K562 (cell line): ENCODE measurements at regions not wholly inside any gene's neighbourhood (a gene's known extent, or its start where the extent isn't known, plus 50 kb on each side); places are given as distances from the start of the nearest gene placed in this dataset.

Experiments
- DMBX1 ChIP-seq: fragments of 250-450 bp; sonication (Bioruptor Pico); IDR thresholded peaks from 2 replicates; pipeline ENCODE4 v1.8.0; 2022; ENCODE audit warnings: inconsistent platforms, mild to moderate bottlenecking, moderate library complexity, borderline replicate concordance
- FOXA3 ChIP-seq, 2 experiments: fragments of 450-650 bp in 1 of 2; sonication (generic) in 1 of 2; formaldehyde crosslinking; IDR thresholded peaks in 1 of 2; conservative IDR thresholded peaks in 1 of 2; 2 replicates each; pipeline versions ENCODE4 v1.4.0 to v1.8.0; 2020 to 2022; ENCODE audit warnings: mild to moderate bottlenecking in 2 of 2, missing genetic modification reagents in 1 of 2
- FOXJ3 ChIP-seq: sonication (generic); formaldehyde crosslinking; IDR thresholded peaks from 2 replicates; pipeline ENCODE4 v1.4.0; 2020; ENCODE audit warnings: mild to moderate bottlenecking, missing genetic modification reagents
- HDAC2 ChIP-seq: fragments of 450-650 bp; IDR thresholded peaks from 2 replicates; pipeline ENCODE4 v1.6.1; 2016; ENCODE audit warnings: mild to moderate bottlenecking
- HNRNPLL ChIP-seq: fragments of 200-400 bp; formaldehyde crosslinking; IDR thresholded peaks from 2 replicates; pipeline ENCODE4 v1.6.1; 2017; ENCODE audit warnings: low read length, low read depth, mild to moderate bottlenecking; ENCODE audit not compliant: poor library complexity, severe bottlenecking
- KDM5B ChIP-seq: fragments of 200-600 bp; sonication (generic); IDR thresholded peaks from 2 replicates; pipeline ENCODE4 v1.6.1; 2012; ENCODE audit warnings: low read depth, mild to moderate bottlenecking, moderate library complexity, low read length, control low read depth, inconsistent platforms; ENCODE audit not compliant: insufficient replicate concordance
- L3MBTL2 ChIP-seq: fragments of 450-650 bp; IDR thresholded peaks from 2 replicates; pipeline ENCODE4 v1.6.1; 2016; ENCODE audit warnings: mild to moderate bottlenecking, moderate library complexity
- NCOA4 ChIP-seq: fragments of 450-650 bp; IDR thresholded peaks from 2 replicates; pipeline ENCODE4 v1.6.1; 2018; ENCODE audit warnings: mild to moderate bottlenecking; ENCODE audit not compliant: partially characterized antibody
- ZBTB11 ChIP-seq, 3 experiments: fragments of 200-800 bp in 1 of 3; fragments of 250-450 bp in 1 of 3; fragments of 450-650 bp in 1 of 3; sonication (Bioruptor Pico) in 1 of 3; sonication (Bioruptor generic) in 1 of 3; formaldehyde crosslinking in 1 of 3; IDR thresholded peaks; 2 replicates each; pipeline versions ENCODE4 v1.6.1 to v1.8.0; 2016 to 2022; ENCODE audit warnings: mild to moderate bottlenecking in 2 of 3, missing genetic modification characterization in 2 of 3, missing compliant biosample characterization in 1 of 3, moderate library complexity in 1 of 3
- ZNF146 ChIP-seq: IDR thresholded peaks from one replicate; pipeline ENCODE4 v1.6.1; 2018; ENCODE audit warnings: missing compliant biosample characterization; ENCODE audit not compliant: unreplicated experiment
- ZNF174 ChIP-seq: fragments of 250-450 bp; sonication (Bioruptor Pico); IDR thresholded peaks from 2 replicates; pipeline ENCODE4 v1.4.0; 2020; ENCODE audit warnings: mild to moderate bottlenecking
- TF ChIP-seq, protein P1 (sequence below): fragments of 250-450 bp; sonication (Bioruptor Pico); IDR thresholded peaks from 2 replicates; pipeline ENCODE4 v1.4.0; 2020; ENCODE audit warnings: mild to moderate bottlenecking, moderate library complexity, borderline replicate concordance
- TF ChIP-seq, protein P2 (sequence below): fragments of 250-450 bp; sonication (Bioruptor Pico); IDR thresholded peaks from 2 replicates; pipeline ENCODE4 v1.4.0; 2020

DNA sequence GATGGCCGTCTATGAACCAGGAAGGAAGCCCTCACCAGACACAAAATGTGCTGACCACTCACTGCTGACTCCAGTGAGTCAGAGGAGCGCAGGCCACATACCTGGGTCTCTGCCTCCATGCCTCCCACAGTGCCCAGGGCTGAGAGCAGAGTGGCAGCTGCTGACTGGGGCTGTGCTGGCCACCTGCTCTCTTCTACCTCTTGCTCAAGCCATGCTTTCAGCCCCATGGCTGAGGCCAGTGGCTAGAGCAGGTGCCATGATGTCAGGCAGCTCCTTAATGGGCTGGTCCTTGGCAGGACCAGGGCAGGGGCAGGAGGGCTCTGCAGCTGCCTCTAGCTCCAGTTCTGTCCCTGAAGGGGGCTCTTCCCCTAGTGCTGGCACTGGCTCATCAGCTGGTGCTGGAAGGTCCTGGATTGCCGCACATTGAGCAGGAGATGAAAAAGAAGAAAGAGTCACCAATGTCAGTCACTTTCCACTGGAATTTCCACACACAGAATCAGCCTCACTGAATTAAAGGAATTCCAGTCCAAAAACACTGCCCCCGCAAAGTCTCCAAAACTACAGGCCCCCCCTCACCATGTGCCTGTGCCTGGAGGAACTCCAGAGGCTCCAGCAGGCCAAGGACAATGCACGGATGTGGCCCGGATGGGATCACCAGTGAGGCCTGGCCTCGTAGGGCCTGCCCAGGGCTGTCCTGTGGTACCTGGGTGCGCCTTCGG, 86.4 kb downstream of the GGTLC2 start (continued):
- TF ChIP-seq, protein P1, sequence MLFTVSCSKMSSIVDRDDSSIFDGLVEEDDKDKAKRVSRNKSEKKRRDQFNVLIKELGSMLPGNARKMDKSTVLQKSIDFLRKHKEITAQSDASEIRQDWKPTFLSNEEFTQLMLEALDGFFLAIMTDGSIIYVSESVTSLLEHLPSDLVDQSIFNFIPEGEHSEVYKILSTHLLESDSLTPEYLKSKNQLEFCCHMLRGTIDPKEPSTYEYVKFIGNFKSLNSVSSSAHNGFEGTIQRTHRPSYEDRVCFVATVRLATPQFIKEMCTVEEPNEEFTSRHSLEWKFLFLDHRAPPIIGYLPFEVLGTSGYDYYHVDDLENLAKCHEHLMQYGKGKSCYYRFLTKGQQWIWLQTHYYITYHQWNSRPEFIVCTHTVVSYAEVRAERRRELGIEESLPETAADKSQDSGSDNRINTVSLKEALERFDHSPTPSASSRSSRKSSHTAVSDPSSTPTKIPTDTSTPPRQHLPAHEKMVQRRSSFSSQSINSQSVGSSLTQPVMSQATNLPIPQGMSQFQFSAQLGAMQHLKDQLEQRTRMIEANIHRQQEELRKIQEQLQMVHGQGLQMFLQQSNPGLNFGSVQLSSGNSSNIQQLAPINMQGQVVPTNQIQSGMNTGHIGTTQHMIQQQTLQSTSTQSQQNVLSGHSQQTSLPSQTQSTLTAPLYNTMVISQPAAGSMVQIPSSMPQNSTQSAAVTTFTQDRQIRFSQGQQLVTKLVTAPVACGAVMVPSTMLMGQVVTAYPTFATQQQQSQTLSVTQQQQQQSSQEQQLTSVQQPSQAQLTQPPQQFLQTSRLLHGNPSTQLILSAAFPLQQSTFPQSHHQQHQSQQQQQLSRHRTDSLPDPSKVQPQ (CRISPR knock-in tag), result no peak
- TF ChIP-seq ZNF174 (CRISPR knock-in tag), result no peak
- peak; percentile 20; the same call in 1 of the 2 replicates for TF ChIP-seq FOXJ3
- TF ChIP-seq ZBTB11 (CRISPR knock-in tag; IDR thresholded peaks at IDR 0.05), result no peak
- no peak for TF ChIP-seq KDM5B
- TF ChIP-seq HNRNPLL, result no peak
- no peak for TF ChIP-seq DMBX1 (CRISPR knock-in tag)
- TF ChIP-seq ZNF146 (CRISPR knock-in tag), result no peak
- TF ChIP-seq HDAC2, result no peak
- TF ChIP-seq L3MBTL2, result no peak
- TF ChIP-seq FOXA3 (CRISPR knock-in tag; conservative IDR thresholded peaks at IDR 0.05 in 1 of 2, IDR thresholded peaks at IDR 0.05 in 1 of 2), result peak in 1 of 2 experiments; percentile 54; a peak in 1 of 4 replicates
- TF ChIP-seq, protein P2, sequence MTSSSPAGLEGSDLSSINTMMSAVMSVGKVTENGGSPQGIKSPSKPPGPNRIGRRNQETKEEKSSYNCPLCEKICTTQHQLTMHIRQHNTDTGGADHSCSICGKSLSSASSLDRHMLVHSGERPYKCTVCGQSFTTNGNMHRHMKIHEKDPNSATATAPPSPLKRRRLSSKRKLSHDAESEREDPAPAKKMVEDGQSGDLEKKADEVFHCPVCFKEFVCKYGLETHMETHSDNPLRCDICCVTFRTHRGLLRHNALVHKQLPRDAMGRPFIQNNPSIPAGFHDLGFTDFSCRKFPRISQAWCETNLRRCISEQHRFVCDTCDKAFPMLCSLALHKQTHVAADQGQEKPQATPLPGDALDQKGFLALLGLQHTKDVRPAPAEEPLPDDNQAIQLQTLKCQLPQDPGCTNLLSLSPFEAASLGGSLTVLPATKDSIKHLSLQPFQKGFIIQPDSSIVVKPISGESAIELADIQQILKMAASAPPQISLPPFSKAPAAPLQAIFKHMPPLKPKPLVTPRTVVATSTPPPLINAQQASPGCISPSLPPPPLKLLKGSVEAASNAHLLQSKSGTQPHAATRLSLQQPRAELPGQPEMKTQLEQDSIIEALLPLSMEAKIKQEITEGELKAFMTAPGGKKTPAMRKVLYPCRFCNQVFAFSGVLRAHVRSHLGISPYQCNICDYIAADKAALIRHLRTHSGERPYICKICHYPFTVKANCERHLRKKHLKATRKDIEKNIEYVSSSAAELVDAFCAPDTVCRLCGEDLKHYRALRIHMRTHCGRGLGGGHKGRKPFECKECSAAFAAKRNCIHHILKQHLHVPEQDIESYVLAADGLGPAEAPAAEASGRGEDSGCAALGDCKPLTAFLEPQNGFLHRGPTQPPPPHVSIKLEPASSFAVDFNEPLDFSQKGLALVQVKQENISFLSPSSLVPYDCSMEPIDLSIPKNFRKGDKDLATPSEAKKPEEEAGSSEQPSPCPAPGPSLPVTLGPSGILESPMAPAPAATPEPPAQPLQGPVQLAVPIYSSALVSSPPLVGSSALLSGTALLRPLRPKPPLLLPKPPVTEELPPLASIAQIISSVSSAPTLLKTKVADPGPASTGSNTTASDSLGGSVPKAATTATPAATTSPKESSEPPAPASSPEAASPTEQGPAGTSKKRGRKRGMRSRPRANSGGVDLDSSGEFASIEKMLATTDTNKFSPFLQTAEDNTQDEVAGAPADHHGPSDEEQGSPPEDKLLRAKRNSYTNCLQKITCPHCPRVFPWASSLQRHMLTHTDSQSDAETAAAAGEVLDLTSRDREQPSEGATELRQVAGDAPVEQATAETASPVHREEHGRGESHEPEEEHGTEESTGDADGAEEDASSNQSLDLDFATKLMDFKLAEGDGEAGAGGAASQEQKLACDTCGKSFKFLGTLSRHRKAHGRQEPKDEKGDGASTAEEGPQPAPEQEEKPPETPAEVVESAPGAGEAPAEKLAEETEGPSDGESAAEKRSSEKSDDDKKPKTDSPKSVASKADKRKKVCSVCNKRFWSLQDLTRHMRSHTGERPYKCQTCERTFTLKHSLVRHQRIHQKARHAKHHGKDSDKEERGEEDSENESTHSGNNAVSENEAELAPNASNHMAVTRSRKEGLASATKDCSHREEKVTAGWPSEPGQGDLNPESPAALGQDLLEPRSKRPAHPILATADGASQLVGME (CRISPR knock-in tag), result no peak
- TF ChIP-seq NCOA4, result no peak
